HEK293 (cell line): ENCODE measurements at regions not wholly inside any gene's neighbourhood (a gene's known extent, or its start where the extent isn't known, plus 50 kb on each side); places are given as distances from the start of the nearest gene placed in this dataset.

Experiments used
- CTCF ChIA-PET: fragments of 350-600 bp; formaldehyde crosslinking; extraction: SDS; loops from one replicate; lab custom pipeline; 2021; ENCODE audit warnings: antibody characterized with exemption; lab: Yijun Ruan, JAX
- POLR2A ChIA-PET: fragments of 300-600 bp; formaldehyde crosslinking; extraction: SDS; loops from one replicate; lab custom pipeline; 2020; ENCODE audit warnings: antibody characterized with exemption, inconsistent platforms; lab: Yijun Ruan, JAX
- H3K27ac ChIP-seq: fragments of 200-500 bp; sonication (Bioruptor generic); 2 replicates; pipeline ENCODE4 v1.5.1; 2014; ENCODE audit warnings: low read depth, low read length, control low read depth, inconsistent platforms; ENCODE audit errors: extremely low read depth
- H3K36me3 ChIP-seq, 2 experiments: fragments of 200-500 bp in 1 of 2; sonication (Bioruptor generic) in 1 of 2; 1 replicate in 1 of 2; 2 replicates in 1 of 2; pipeline ENCODE4 v1.5.1; 2014 to 2017; ENCODE audit warnings: inconsistent platforms in 2 of 2, low read length in 2 of 2; ENCODE audit not compliant: control insufficient read depth in 2 of 2, insufficient read depth in 1 of 2
- H3K4me1 ChIP-seq: fragments of 200-500 bp; sonication (Bioruptor generic); 2 replicates; pipeline ENCODE4 v1.5.1; 2014; ENCODE audit warnings: mild to moderate bottlenecking, low read length, inconsistent platforms; ENCODE audit not compliant: control insufficient read depth, insufficient read depth
- H3K4me3 ChIP-seq: 2 replicates; pipeline ENCODE4 v1.5.1; 2011; ENCODE audit warnings: low read depth, mild to moderate bottlenecking, control low read depth, low read length, moderate library complexity
- H3K9me3 ChIP-seq: fragments of 200-500 bp; sonication (Bioruptor generic); 2 replicates; pipeline ENCODE4 v1.5.1; 2014; ENCODE audit warnings: low read depth, low read length, inconsistent platforms; ENCODE audit not compliant: control insufficient read depth, insufficient read depth
- BCL11B ChIP-seq: fragments of 450-650 bp; formaldehyde crosslinking; IDR thresholded peaks from 2 replicates; pipeline ENCODE4 v1.5.1; 2016; ENCODE audit warnings: low read depth, missing biosample characterization, missing genetic modification characterization
- EGR2 ChIP-seq: fragments of 450-650 bp; formaldehyde crosslinking; IDR thresholded peaks from 2 replicates; pipeline ENCODE4 v1.5.1; 2016; ENCODE audit warnings: low read depth, missing biosample characterization, missing genetic modification characterization
- ELK4 ChIP-seq: IDR thresholded peaks from 2 replicates; pipeline ENCODE4 v1.6.1; 2011; ENCODE audit warnings: mild to moderate bottlenecking, low read depth, low read length, borderline replicate concordance
- GLI2 ChIP-seq: fragments of 450-650 bp; formaldehyde crosslinking; IDR thresholded peaks from 2 replicates; pipeline ENCODE4; 2017; ENCODE audit warnings: missing biosample characterization, missing genetic modification characterization, low read depth, borderline replicate concordance
- HIC1 ChIP-seq: fragments of 450-650 bp; formaldehyde crosslinking; IDR thresholded peaks from 2 replicates; pipeline ENCODE4 v1.5.1; 2016; ENCODE audit warnings: missing biosample characterization, missing genetic modification characterization
- KLF1 ChIP-seq: fragments of 450-650 bp; formaldehyde crosslinking; IDR thresholded peaks from 2 replicates; pipeline ENCODE4 v1.5.1; 2016; ENCODE audit warnings: missing biosample characterization, missing genetic modification characterization
- OVOL3 ChIP-seq: fragments of 450-650 bp; formaldehyde crosslinking; IDR thresholded peaks from 2 replicates; pipeline ENCODE4 v1.5.1; 2016; ENCODE audit warnings: missing biosample characterization, missing genetic modification characterization
- PRDM10 ChIP-seq: fragments of 450-650 bp; formaldehyde crosslinking; IDR thresholded peaks from 2 replicates; pipeline ENCODE4 v1.5.1; 2016; ENCODE audit warnings: missing biosample characterization, missing genetic modification characterization
- SCRT1 ChIP-seq: fragments of 450-650 bp; formaldehyde crosslinking; IDR thresholded peaks from 2 replicates; pipeline ENCODE4 v1.5.1; 2016; ENCODE audit warnings: missing biosample characterization, missing genetic modification characterization, borderline replicate concordance
- ZBTB1 ChIP-seq: fragments of 450-650 bp; formaldehyde crosslinking; IDR thresholded peaks from 2 replicates; pipeline ENCODE4 v1.5.1; 2016; ENCODE audit warnings: missing biosample characterization, missing genetic modification characterization
- ZBTB7A ChIP-seq: fragments of 450-650 bp; formaldehyde crosslinking; IDR thresholded peaks from 2 replicates; pipeline ENCODE4 v1.5.1; 2016; ENCODE audit warnings: low read depth, missing biosample characterization, missing genetic modification characterization
- ZFP37 ChIP-seq: fragments of 450-650 bp; formaldehyde crosslinking; IDR thresholded peaks from 2 replicates; pipeline ENCODE4 v1.5.1; 2016; ENCODE audit warnings: missing biosample characterization, missing genetic modification characterization
- ZNF10 ChIP-seq: fragments of 450-650 bp; formaldehyde crosslinking; IDR thresholded peaks from 2 replicates; pipeline ENCODE4 v1.5.1; 2017; ENCODE audit warnings: missing biosample characterization, missing genetic modification characterization
- ZNF155 ChIP-seq: fragments of 450-650 bp; formaldehyde crosslinking; IDR thresholded peaks from 2 replicates; pipeline ENCODE4 v1.5.1; 2016; ENCODE audit warnings: missing biosample characterization, missing genetic modification characterization
- ZNF16 ChIP-seq: fragments of 450-650 bp; formaldehyde crosslinking; IDR thresholded peaks from 2 replicates; pipeline ENCODE4 v1.5.1; 2016; ENCODE audit warnings: low read depth, missing biosample characterization, missing genetic modification characterization
- ZNF223 ChIP-seq: fragments of 450-650 bp; formaldehyde crosslinking; IDR thresholded peaks from 2 replicates; pipeline ENCODE4 v1.5.1; 2016; ENCODE audit warnings: missing biosample characterization, missing genetic modification characterization
- ZNF280D ChIP-seq: fragments of 450-650 bp; formaldehyde crosslinking; IDR thresholded peaks from 2 replicates; pipeline ENCODE4 v1.5.1; 2016; ENCODE audit warnings: missing biosample characterization, missing genetic modification characterization
- ZNF391 ChIP-seq: fragments of 450-650 bp; formaldehyde crosslinking; IDR thresholded peaks from 2 replicates; pipeline ENCODE4 v1.5.1; 2016; ENCODE audit warnings: low read depth, missing biosample characterization, missing genetic modification characterization, borderline replicate concordance
- ZNF473 ChIP-seq: fragments of 450-650 bp; formaldehyde crosslinking; IDR thresholded peaks from 2 replicates; pipeline ENCODE4 v1.5.1; 2017; ENCODE audit warnings: missing biosample characterization, missing genetic modification characterization
- ZNF521 ChIP-seq: fragments of 450-650 bp; formaldehyde crosslinking; IDR thresholded peaks from 2 replicates; pipeline ENCODE4 v1.5.1; 2017; ENCODE audit warnings: missing biosample characterization, mild to moderate bottlenecking, missing genetic modification characterization
- ZNF596 ChIP-seq: fragments of 450-650 bp; IDR thresholded peaks from 2 replicates; pipeline ENCODE4 v1.5.0; 2018; ENCODE audit warnings: missing biosample characterization, mild to moderate bottlenecking, missing genetic modification characterization, moderate library complexity
- ZNF629 ChIP-seq: fragments of 450-650 bp; formaldehyde crosslinking; IDR thresholded peaks from 2 replicates; pipeline ENCODE4 v1.5.1; 2017; ENCODE audit warnings: missing biosample characterization, missing genetic modification characterization
- ZNF660 ChIP-seq: fragments of 450-650 bp; IDR thresholded peaks from 2 replicates; pipeline ENCODE4 v1.5.1; 2018; ENCODE audit warnings: missing biosample characterization, mild to moderate bottlenecking, missing genetic modification characterization
- ZNF785 ChIP-seq: fragments of 450-650 bp; formaldehyde crosslinking; IDR thresholded peaks from 2 replicates; pipeline ENCODE4 v1.5.1; 2016; ENCODE audit warnings: missing biosample characterization, missing genetic modification characterization
- ZNF792 ChIP-seq: fragments of 450-650 bp; formaldehyde crosslinking; IDR thresholded peaks from 2 replicates; pipeline ENCODE4 v1.5.1; 2016; ENCODE audit warnings: missing biosample characterization, missing genetic modification characterization
- ZXDB ChIP-seq: fragments of 450-650 bp; formaldehyde crosslinking; IDR thresholded peaks from 2 replicates; pipeline ENCODE4 v1.5.1; 2016; ENCODE audit warnings: missing biosample characterization, missing genetic modification characterization

GRCh38 chr18:41357708-41358107 is 597.3 kb upstream of the PIK3C3 start:
- H3K36me3 ChIP-seq: no peaks in the 10 kb centered on the region
- no peak overlapping the region for H3K4me3 ChIP-seq
- TF ChIP-seq KLF1 (tag by site-specific recombination) (no peak), ZNF473 (tag by site-specific recombination) (no peak), ZFP37 (tag by site-specific recombination) (no peak), SCRT1 (tag by site-specific recombination) (no peak), ZNF660 (tag by site-specific recombination) (no peak), ZNF391 (tag by site-specific recombination) (no peak), EGR2 (tag by site-specific recombination) (no peak), ZNF10 (no peak), PRDM10 (tag by site-specific recombination) (no peak), OVOL3 (no peak), ZNF785 (tag by site-specific recombination) (no peak), ZNF155 (tag by site-specific recombination) (no peak), ZXDB (no peak), ZNF521 (tag by site-specific recombination) (no peak)
- POLR2A ChIA-PET: no interaction called here
- CTCF ChIA-PET: no interaction called here
- no peaks in the 10 kb centered on the region for H3K4me1 ChIP-seq
- no peaks in the 10 kb centered on the region; the same call in 1 of the 2 replicates for H3K9me3 ChIP-seq
- no peak overlapping the region for H3K27ac ChIP-seq

GRCh38 chr18:41353777-41354528 is 601.1 kb upstream of the PIK3C3 start:
- H3K27ac ChIP-seq: no peak overlapping the region
- ChIA-PET CTCF (interaction anchor here (0.5 kb wide), 1 partner anchor 74 kb away, joined by 6 read pairs; no protein-coding TSS in a partner anchor), POLR2A (no interaction called here)
- H3K4me3 ChIP-seq: no peak overlapping the region
- no peaks in the 10 kb centered on the region for H3K36me3 ChIP-seq
- TF ChIP-seq GLI2 (tag by site-specific recombination) (no peak), HIC1 (tag by site-specific recombination) (no peak), ZFP37 (tag by site-specific recombination) (no peak), ZNF16 (tag by site-specific recombination) (no peak), ZNF280D (no peak), ZNF629 (tag by site-specific recombination) (no peak), BCL11B (tag by site-specific recombination) (no peak), ELK4 (no peak), ZNF155 (tag by site-specific recombination) (no peak), OVOL3 (no peak), ZNF223 (tag by site-specific recombination) (no peak), ZNF792 (tag by site-specific recombination) (no peak), ZBTB1 (tag by site-specific recombination) (no peak), ZNF596 (no peak), ZBTB7A (tag by site-specific recombination) (no peak)
- H3K9me3 ChIP-seq: no peaks in the 10 kb centered on the region; the same call in 1 of the 2 replicates
- no peaks in the 10 kb centered on the region for H3K4me1 ChIP-seq
